ENCODE measurements at regions not wholly inside any gene's neighbourhood (a gene's known extent, or its start where the extent isn't known, plus 50 kb on each side); places are given as distances from the start of the nearest gene placed in this dataset.
"Not testable (repeated sequence)": the region's sequence is repeated elsewhere in the genome, so short reads cannot be mapped to it uniquely, and the experiment has no call there.

DNA sequence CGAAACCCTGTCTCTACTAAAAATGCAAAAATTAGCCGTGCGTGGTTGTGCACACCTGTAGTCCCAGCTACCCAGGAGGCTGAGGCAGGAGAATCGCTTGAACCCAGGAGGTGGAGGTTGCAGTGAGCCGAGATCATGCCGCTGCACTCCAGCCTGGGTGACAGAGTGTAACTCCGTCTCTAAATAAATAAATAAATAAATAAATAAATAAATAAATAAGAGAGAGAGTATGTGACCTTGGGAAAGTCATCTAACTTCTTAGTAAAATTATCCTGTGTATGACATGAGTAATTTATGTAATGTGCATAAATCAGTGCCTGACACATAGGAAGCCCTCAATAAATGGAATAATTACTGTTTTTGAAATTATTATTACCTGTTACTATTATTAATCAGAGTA, 57.5 kb upstream of the ACSL4 start:
- TF ChIP-seq POLR2A (IDR thresholded peaks at IDR 0.05; ENCODE audit: low read depth, low read length); TAF1 (IDR thresholded peaks at IDR 0.05; ENCODE audit: borderline replicate concordance, low read depth, low read length); POLR2AphosphoS5 (IDR thresholded peaks at IDR 0.05; ENCODE audit: low read depth, low read length): not testable (repeated sequence)

All from GM12892 (cell line).